NCI-H1930 (cell line): ENCODE measurements at regions not wholly inside any gene's neighbourhood (a gene's known extent, or its start where the extent isn't known, plus 50 kb on each side); places are given as distances from the start of the nearest gene placed in this dataset.

Source experiments
- DNase-seq, 2 experiments: peaks; one replicate each; lab custom pipeline; 2025; lab: John Stamatoyannopoulos, UW

DNA sequence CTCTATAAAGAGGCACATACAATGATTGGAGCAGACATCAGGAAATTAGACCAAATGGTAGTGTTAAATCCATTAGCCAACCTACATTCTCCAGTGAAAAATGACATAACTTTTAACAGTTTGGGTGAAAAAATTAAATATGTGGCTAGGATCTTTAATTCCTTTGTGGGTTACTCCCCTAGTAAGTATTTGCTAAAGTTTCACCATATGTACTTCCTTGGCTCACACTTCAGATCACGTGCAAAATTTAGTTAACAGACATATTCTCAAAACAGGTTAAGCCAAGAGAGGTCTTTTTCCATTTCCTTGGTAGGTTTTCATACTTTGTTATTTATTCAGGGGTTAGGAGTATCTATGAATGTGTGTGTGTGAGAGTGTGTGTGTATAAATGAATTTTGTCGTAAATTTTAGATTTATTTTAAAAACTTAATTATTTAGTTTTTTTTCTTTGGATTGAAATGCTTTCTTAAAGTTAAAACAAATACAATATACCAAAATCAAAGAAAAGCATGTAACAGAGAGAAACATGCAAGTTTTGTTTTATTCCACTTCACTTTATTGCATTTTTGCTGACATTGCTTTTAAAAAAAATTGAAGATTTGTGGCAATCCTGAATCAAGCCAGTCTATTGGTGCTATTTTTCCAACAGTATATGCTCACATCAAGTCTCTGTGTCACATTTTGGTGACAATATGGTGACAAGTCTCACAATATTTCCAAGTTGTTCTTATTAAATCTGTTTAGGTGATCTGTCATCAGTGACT is 258.7 kb downstream of the FLRT2 start:
- DNase-seq, result no peak

DNA sequence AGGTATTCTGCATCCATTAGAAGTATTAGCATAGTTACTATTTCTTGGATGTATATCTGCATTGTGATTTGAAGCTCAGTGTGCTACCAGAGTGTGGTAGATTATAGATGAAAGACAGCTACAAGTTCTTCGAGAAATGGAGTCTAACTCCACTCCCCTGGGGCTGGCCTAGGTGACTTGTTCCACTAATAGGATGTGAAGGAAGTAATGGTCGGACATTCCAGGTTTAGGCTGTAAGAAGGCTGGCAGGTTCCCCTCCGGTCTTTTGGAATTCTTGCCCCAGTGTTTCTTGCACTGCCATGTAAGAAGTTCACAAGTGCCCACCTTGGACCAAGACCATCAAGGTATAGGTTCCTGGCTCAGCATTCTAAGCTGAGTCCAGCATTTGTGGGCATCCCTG is 236.4 kb downstream of the FLRT2 start:
- no peak for DNase-seq

DNA sequence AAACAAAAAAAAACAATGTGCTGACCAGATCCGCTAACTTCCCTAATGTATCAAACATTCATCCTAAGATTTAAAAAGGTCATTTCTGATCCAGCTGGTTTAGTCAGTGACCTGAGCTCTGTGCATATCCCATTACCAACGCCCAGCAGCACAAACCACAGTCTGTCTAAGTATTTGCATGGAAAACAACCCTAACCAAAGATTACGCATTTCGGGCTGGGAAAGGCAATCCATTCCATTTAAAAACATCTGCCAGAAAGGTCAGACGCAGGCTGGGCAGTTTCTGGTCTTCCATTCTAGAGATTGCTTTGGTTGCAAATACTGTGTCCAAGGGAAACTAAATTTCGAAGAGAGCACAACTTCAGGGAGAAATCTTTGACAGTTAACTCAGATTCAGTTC is 234.9 kb downstream of the FLRT2 start:
- DNase-seq, result no peak

DNA sequence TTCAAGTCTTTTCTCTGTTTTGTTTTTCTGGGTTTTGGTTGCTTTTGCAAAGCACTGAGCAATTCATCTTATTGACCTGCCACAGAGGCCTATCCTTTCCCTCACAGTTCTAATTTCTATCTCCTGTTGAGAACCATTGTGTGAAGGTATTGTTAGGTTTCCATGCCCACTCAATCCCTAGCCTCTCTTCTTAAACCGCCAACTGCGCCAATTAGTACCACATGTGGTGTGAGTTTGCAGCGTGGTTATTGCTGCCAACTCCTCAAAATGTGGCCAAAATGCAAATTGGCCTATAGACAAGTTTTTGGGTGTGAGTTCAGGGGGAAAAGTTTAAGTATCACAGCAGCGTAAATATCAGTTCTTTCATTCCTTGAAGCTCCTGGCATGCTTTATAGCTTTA is 232.6 kb downstream of the FLRT2 start:
- no peak for DNase-seq

DNA sequence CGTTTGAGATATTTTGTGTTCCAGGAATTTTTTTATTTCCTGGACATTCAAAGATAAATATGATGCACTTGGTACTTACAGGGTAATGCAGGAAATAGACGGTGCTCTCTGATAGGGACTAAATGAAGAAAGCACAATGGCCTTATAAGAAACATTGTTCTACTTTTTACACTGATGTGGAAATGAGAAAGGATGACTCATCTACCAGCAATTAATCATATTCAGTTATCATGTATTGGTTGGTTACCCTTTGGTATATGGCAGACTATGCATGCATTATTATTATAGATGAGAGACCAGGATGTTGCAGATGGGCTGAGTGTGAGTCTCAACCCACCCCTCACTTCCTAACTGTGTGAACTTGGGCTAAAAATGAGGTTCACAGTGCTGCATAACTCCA is 222.2 kb downstream of the FLRT2 start:
- no peak for DNase-seq

DNA sequence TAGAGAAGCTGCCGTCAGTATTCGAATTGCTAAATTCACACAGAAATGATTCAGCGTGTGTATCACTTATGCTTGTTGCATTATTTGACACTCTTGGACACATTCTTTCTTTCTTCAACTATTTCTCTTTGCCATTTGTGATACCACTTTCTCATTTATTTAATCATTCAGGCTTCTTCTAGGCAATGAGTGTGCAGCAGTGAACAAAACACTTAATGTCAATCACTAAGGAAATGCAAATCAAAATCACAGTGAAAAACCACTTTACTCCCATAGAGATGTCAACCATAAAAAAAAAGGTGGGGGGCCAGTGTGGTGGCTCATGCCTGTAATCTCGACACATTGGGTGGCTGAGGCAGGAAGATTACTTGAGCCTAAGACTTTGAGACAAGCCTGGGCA is 214.6 kb downstream of the FLRT2 start:
- no peak for DNase-seq

DNA sequence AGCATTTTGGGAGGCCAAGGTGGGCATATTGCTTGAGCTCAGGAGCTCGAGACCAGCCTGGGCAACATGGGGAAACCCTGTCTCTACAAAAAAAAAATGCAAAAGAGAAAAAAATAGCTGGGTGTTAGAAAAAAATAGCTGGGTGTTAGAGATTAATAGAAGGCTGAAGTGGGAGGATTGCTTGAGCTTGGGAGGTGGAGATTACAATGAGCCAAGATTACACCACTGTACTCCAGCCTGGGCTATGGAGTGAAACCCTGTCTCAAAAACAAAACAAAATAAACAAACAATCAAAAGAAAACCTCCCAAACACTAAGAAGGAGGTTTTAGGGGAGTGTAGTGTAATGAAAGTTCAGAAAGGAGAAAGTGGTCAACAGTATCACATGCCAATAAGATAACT is 202.1 kb downstream of the FLRT2 start:
- no peak for DNase-seq

DNA sequence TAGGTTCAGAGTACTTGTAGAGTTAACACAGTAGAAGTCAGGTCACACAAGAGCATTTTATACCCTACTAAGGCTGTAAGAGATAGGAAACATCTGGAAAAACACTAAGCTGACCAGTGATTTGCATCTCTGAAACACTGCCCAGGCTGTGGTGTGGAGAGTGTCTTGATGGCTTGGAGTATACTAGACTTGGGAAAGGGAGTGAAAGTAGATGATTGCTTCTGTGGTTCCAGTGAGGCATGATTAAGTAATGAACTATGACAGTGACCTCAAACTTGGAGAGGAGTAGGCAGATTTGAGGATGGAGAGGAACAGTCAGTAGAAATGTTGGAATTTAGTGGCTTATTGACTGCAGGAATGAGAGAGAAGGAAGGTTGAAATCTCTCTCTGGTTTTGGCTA is 201.2 kb downstream of the FLRT2 start:
- DNase-seq, result no peak

DNA sequence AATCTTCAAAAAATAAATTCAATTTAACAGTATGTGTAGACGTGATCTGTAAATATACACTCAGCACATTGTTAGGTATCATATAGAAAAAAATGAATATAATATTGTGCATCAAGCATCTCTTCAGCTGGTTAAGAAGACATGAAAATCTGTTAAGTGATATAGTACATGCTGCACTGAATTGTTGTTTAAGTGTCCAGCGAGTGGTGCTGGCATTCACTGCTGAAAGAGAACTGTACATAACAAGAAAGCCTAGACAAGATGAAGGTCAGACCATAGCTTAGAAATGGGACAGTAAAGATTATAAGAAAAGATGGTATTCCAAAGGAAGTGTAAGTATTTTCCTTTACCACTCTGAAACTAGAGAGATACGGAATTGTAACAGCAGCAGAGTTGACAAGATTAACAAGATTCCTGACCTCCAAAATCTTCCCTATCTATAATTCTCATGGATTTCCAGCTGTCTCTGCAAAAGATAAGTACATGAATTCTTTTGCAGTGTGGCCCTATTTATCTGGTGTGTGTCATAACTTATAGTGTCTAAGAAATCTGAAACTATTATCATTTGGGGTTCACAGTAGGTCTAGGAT is 198.6 kb downstream of the FLRT2 start:
- DNase-seq, result no peak

DNA sequence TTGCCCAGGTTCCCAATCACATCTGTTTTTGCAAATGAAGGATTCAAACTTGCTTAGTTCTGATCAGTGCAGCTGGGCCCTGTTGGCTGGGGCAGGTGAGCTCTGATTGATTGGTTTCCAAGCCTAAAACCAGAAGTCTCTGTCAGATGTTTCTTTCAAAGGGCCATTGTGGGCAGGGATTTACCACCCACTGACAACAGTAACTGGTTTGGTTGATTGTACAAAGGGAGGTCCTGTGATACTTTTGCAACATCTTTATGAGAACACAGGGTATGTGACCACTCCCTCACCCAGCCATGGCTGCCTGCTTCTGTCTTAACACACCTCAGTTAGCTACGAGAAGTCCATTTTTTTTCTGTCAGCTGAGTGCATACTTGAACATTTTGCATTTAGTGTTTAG is 184.1 kb downstream of the FLRT2 start:
- no peak for DNase-seq

DNA sequence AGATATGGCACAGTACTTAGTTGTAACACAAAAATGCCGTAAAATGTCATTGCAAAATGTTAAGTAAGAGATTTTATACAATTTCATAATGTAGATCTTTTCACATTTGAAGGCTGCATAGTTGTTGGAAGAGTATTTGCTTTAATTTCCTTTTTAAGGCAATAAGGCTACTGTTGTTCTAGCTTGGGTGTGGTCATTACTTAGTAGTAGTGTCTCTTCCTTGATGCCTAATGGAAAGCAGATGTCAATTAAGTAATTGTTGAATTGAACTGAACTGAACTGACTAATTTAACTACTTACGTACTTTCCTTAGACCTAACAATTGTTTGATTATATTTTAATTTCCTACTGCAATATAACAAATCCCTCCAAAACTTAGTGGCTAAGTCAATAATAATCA is 181.7 kb downstream of the FLRT2 start:
- no peak for DNase-seq
